Astrocyte (in vitro differentiated cells and primary cell): ENCODE measurements at regions not wholly inside any gene's neighbourhood (a gene's known extent, or its start where the extent isn't known, plus 50 kb on each side); places are given as distances from the start of the nearest gene placed in this dataset.

Source experiments
- DNase-seq: peaks from one replicate; pipeline ENCODE4 v3.0.0-alpha.2; 2010; ENCODE audit warnings: low read depth
- FAIRE-seq: peaks from 2 replicates; lab custom pipeline; 2011; peaks lifted over from hg19 to GRCh38; lab: Jason Lieb, UNC
- H2AFZ ChIP-seq: 2 replicates; pipeline ENCODE4 v1.6.0; 2012; ENCODE audit warnings: low read depth, low read length, inconsistent platforms
- H3K27ac ChIP-seq: 2 replicates; pipeline ENCODE4 v1.5.1; 2011; ENCODE audit warnings: low read depth, low read length, inconsistent platforms
- H3K27me3 ChIP-seq: 2 replicates; pipeline ENCODE4 v1.6.0; 2011; ENCODE audit warnings: low read length, inconsistent platforms; ENCODE audit not compliant: insufficient read depth
- H3K36me3 ChIP-seq: 2 replicates; pipeline ENCODE4 v1.5.1; 2011; ENCODE audit warnings: low read length, inconsistent platforms; ENCODE audit not compliant: insufficient read depth
- H3K4me1 ChIP-seq: 2 replicates; pipeline ENCODE4 v1.5.1; 2011; ENCODE audit warnings: low read length, inconsistent platforms; ENCODE audit not compliant: insufficient read depth
- H3K4me2 ChIP-seq: 2 replicates; pipeline ENCODE4 v1.6.0; 2012; ENCODE audit warnings: low read length, inconsistent platforms
- H3K4me3 ChIP-seq: 2 replicates; pipeline ENCODE4 v1.5.1; 2011; ENCODE audit warnings: low read depth, mild to moderate bottlenecking, low read length, inconsistent platforms; ENCODE audit not compliant: insufficient read depth
- H3K79me2 ChIP-seq: 2 replicates; pipeline ENCODE4 v1.6.0; 2012; ENCODE audit warnings: mild to moderate bottlenecking, low read length, inconsistent platforms; ENCODE audit not compliant: insufficient read depth
- H3K9ac ChIP-seq: 2 replicates; pipeline ENCODE4 v1.6.0; 2012; ENCODE audit warnings: mild to moderate bottlenecking, low read length, inconsistent platforms
- H3K9me3 ChIP-seq: 2 replicates; pipeline ENCODE4 v1.5.1; 2012; ENCODE audit warnings: low read depth, mild to moderate bottlenecking, low read length, inconsistent platforms; ENCODE audit not compliant: insufficient read depth
- H4K20me1 ChIP-seq: 2 replicates; pipeline ENCODE4 v1.6.0; 2012; ENCODE audit warnings: low read length, inconsistent platforms; ENCODE audit not compliant: insufficient read depth
- H3K27ac Mint-ChIP-seq: one replicate; pipeline ENCODE4 v1.8.0; 2021; ENCODE audit warnings: mild to moderate bottlenecking, mixed read lengths; ENCODE audit not compliant: unreplicated experiment
- H3K27me3 Mint-ChIP-seq: one replicate; pipeline ENCODE4 v1.8.0; 2021; ENCODE audit warnings: low read depth, mixed read lengths; ENCODE audit not compliant: unreplicated experiment
- H3K36me3 Mint-ChIP-seq: one replicate; pipeline ENCODE4 v1.8.0; 2021; ENCODE audit warnings: low read depth, mixed read lengths; ENCODE audit not compliant: unreplicated experiment
- H3K4me1 Mint-ChIP-seq: one replicate; pipeline ENCODE4 v1.8.0; 2021; ENCODE audit warnings: low read depth, mixed read lengths; ENCODE audit not compliant: unreplicated experiment
- H3K4me3 Mint-ChIP-seq: one replicate; pipeline ENCODE4 v1.8.0; 2021; ENCODE audit warnings: mild to moderate bottlenecking, moderate library complexity, mixed read lengths; ENCODE audit not compliant: unreplicated experiment
- H3K9me3 Mint-ChIP-seq: one replicate; pipeline ENCODE4 v1.8.0; 2021; ENCODE audit warnings: mild to moderate bottlenecking, mixed read lengths; ENCODE audit not compliant: unreplicated experiment
- CTCF ChIP-seq: IDR thresholded peaks from 2 replicates; pipeline ENCODE4 v1.5.1; 2011; ENCODE audit warnings: low read depth, mild to moderate bottlenecking, inconsistent platforms, low read length, moderate library complexity; ENCODE audit not compliant: insufficient read depth
- EZH2 ChIP-seq: IDR thresholded peaks from 2 replicates; pipeline ENCODE4 v1.6.1; 2012; ENCODE audit warnings: mild to moderate bottlenecking, low read length, inconsistent platforms; ENCODE audit not compliant: insufficient read depth

GRCh38 chr5:124239572-124239971 is 506.9 kb downstream of the ZNF608 start:
- Histone ChIP-seq H3K4me3 (no peak overlapping the region), H3K79me2 (no peaks in the 10 kb centered on the region), H3K4me1 (no peaks in the 10 kb centered on the region), H3K27ac (no peak overlapping the region), H3K4me2 (no peak overlapping the region), H4K20me1 (no peaks in the 10 kb centered on the region), H2AFZ (no peak overlapping the region), H3K27me3 (no peaks in the 10 kb centered on the region), H3K9ac (no peak overlapping the region), H3K36me3 (no peaks in the 10 kb centered on the region), H3K9me3 (peaks cover 6% of the 10 kb centered on the region)
- no peak for FAIRE-seq
- Mint-ChIP-seq H3K4me3 (no peak overlapping the region), H3K36me3 (peaks cover 3% of the 10 kb centered on the region), H3K27ac (no peak overlapping the region), H3K27me3 (no peaks in the 10 kb centered on the region), H3K4me1 (peaks cover under 1% of the 10 kb centered on the region), H3K9me3 (peaks cover 22% of the 10 kb centered on the region)
- TF ChIP-seq CTCF (no peak), EZH2 (no peak)
- no peak for DNase-seq

GRCh38 chr5:124238350-124238749 is 508.1 kb downstream of the ZNF608 start:
- Histone ChIP-seq H4K20me1 (no peaks in the 10 kb centered on the region), H2AFZ (no peak overlapping the region), H3K4me3 (no peak overlapping the region), H3K4me2 (no peak overlapping the region), H3K27me3 (no peaks in the 10 kb centered on the region), H3K36me3 (no peaks in the 10 kb centered on the region), H3K9me3 (peaks cover 6% of the 10 kb centered on the region), H3K27ac (no peak overlapping the region), H3K79me2 (no peaks in the 10 kb centered on the region), H3K9ac (no peak overlapping the region), H3K4me1 (no peaks in the 10 kb centered on the region)
- Mint-ChIP-seq H3K36me3 (peaks cover 3% of the 10 kb centered on the region), H3K4me1 (peaks cover 11% of the 10 kb centered on the region), H3K27ac (no peak overlapping the region), H3K9me3 (peaks cover 18% of the 10 kb centered on the region), H3K4me3 (no peak overlapping the region), H3K27me3 (no peaks in the 10 kb centered on the region)
- FAIRE-seq (no peak), DNase-seq (no peak)
- no peak for TF ChIP-seq CTCF

- H3K4me1 ChIP-seq: no peaks in the 10 kb centered on the region
- H3K4me3 Mint-ChIP-seq: no peak overlapping the region
- no peak overlapping the region for H3K4me2 ChIP-seq
- H3K36me3 ChIP-seq: no peaks in the 10 kb centered on the region
- H3K27me3 ChIP-seq: no peaks in the 10 kb centered on the region
- no peaks in the 10 kb centered on the region for H3K79me2 ChIP-seq
- H3K9me3 ChIP-seq: peaks cover 6% of the 10 kb centered on the region
- FAIRE-seq (no peak), DNase-seq (no peak)
- H4K20me1 ChIP-seq: no peaks in the 10 kb centered on the region
- TF ChIP-seq CTCF: no peak
- TF ChIP-seq EZH2: no peak
- H3K4me3 ChIP-seq: no peak overlapping the region
- H3K36me3 Mint-ChIP-seq: peaks cover 3% of the 10 kb centered on the region
- H3K27ac ChIP-seq: no peak overlapping the region
- no peak overlapping the region for H3K27ac Mint-ChIP-seq
- peaks cover 11% of the 10 kb centered on the region for H3K4me1 Mint-ChIP-seq
- H2AFZ ChIP-seq: no peak overlapping the region
- no peaks in the 10 kb centered on the region for H3K27me3 Mint-ChIP-seq
- no peak overlapping the region for H3K9ac ChIP-seq
- H3K9me3 Mint-ChIP-seq: peaks cover 14% of the 10 kb centered on the region
Measured at GRCh38 chr5:124237206-124237695, 509.2 kb downstream of the ZNF608 start.
